PFSK-1 (cell line): ENCODE measurements at regions not wholly inside any gene's neighbourhood (a gene's known extent, or its start where the extent isn't known, plus 50 kb on each side); places are given as distances from the start of the nearest gene placed in this dataset.

Source experiments
- FOXP2 ChIP-seq: optimal IDR thresholded peaks from 2 replicates; pipeline ENCODE3; 2011; ENCODE audit warnings: borderline replicate concordance, control low read depth, inconsistent platforms; ENCODE audit not compliant: insufficient read depth; ENCODE audit errors: extremely low read length, extremely low read depth
- POLR2AphosphoS5 ChIP-seq: IDR thresholded peaks from 2 replicates; pipeline ENCODE4 v1.6.1; 2012; ENCODE audit warnings: low read depth, mild to moderate bottlenecking, control low read depth, low read length, moderate library complexity
- REST ChIP-seq, 2 experiments: IDR thresholded peaks; 2 replicates each; pipeline versions ENCODE4 v1.6.1 to v1.8.0; 2011 to 2012; ENCODE audit warnings: low read depth in 2 of 2, low read length in 2 of 2, control low read depth in 1 of 2, inconsistent platforms in 1 of 2, mild to moderate bottlenecking in 1 of 2, moderate library complexity in 1 of 2; ENCODE audit not compliant: insufficient read depth in 1 of 2
- SIN3A ChIP-seq: IDR thresholded peaks from 2 replicates; pipeline ENCODE4 v1.6.1; 2012; ENCODE audit warnings: mild to moderate bottlenecking, low read length, moderate library complexity, borderline replicate concordance; ENCODE audit not compliant: insufficient read depth
- TAF1 ChIP-seq: IDR thresholded peaks from 2 replicates; pipeline ENCODE4 v1.6.1; 2012; ENCODE audit warnings: low read length, control low read depth, borderline replicate concordance; ENCODE audit not compliant: insufficient read depth

- TF ChIP-seq SIN3A (no peak), FOXP2 (no peak), TAF1 (no peak), POLR2AphosphoS5 (no peak), REST (IDR thresholded peaks at IDR 0.05; ENCODE audit: insufficient read depth in 1 of 2, low read depth in 2 of 2, low read length in 2 of 2) (no peak)
Observed at GRCh38 chr7:86444245-86444644, 199.5 kb upstream of the GRM3 start.

GRCh38 chr7:86437951-86438450 lies 205.7 kb upstream of the GRM3 start:
- no peak for TF ChIP-seq POLR2AphosphoS5
- TF ChIP-seq TAF1 = no peak
- no peak for TF ChIP-seq FOXP2
- TF ChIP-seq SIN3A = no peak
- TF ChIP-seq REST (IDR thresholded peaks at IDR 0.05; ENCODE audit: insufficient read depth in 1 of 2, low read depth in 2 of 2, low read length in 2 of 2) = no peak

GRCh38 chr7:86431761-86432160 lies 211.9 kb upstream of the GRM3 start:
- no peak for TF ChIP-seq SIN3A
- TF ChIP-seq TAF1 = no peak
- no peak for TF ChIP-seq POLR2AphosphoS5
- TF ChIP-seq REST (IDR thresholded peaks at IDR 0.05; ENCODE audit: insufficient read depth in 1 of 2, low read depth in 2 of 2, low read length in 2 of 2) = no peak
- TF ChIP-seq FOXP2 = no peak

- TF ChIP-seq TAF1 (no peak), FOXP2 (no peak), SIN3A (no peak), POLR2AphosphoS5 (no peak), REST (IDR thresholded peaks at IDR 0.05; ENCODE audit: insufficient read depth in 1 of 2, low read depth in 2 of 2, low read length in 2 of 2) (no peak)
Observed at GRCh38 chr7:86411814-86412213, 231.9 kb upstream of the GRM3 start.

- no peak for TF ChIP-seq TAF1
- no peak for TF ChIP-seq POLR2AphosphoS5
- no peak for TF ChIP-seq REST (IDR thresholded peaks at IDR 0.05; ENCODE audit: insufficient read depth in 1 of 2, low read depth in 2 of 2, low read length in 2 of 2)
- no peak for TF ChIP-seq SIN3A
- TF ChIP-seq FOXP2 = no peak
Observed at GRCh38 chr7:86407291-86407690, 236.4 kb upstream of the GRM3 start.
